SK-N-SH (cell line): ENCODE measurements at regions not wholly inside any gene's neighbourhood (a gene's known extent, or its start where the extent isn't known, plus 50 kb on each side); places are given as distances from the start of the nearest gene placed in this dataset.
A peak's percentile ranks its signal among the peaks of the same experiment; 100 is the strongest.

Experiments used
- CTCF ChIA-PET: fragments of 300-600, 350-600 bp; formaldehyde crosslinking; extraction: SDS; loops from one replicate; lab custom pipeline; 2021; lab: Yijun Ruan, JAX
- POLR2A ChIA-PET: fragments of 350-600 bp; sonication (Branson Sonifier 250); formaldehyde crosslinking; extraction: SDS; loops from one replicate; lab custom pipeline; 2020; ENCODE audit warnings: antibody characterized with exemption, inconsistent platforms; lab: Yijun Ruan, JAX
- DNase-seq: peaks from one replicate; pipeline ENCODE4 v3.0.0; 2012
- H2AFZ ChIP-seq: fragments of 200-600 bp; sonication (generic); 2 replicates; pipeline ENCODE4 v1.8.1; 2016; ENCODE audit warnings: antibody characterized with exemption, mild to moderate bottlenecking, low read depth
- H3F3A ChIP-seq: fragments of 200-600 bp; sonication (generic); replicated peaks from 2 replicates; pipeline ENCODE3; 2016; ENCODE audit warnings: antibody characterized with exemption, mild to moderate bottlenecking; ENCODE audit not compliant: insufficient read depth
- H3K27ac ChIP-seq, 2 experiments: fragments of 200-500 bp in 1 of 2; fragments of 200-600 bp in 1 of 2; sonication (Bioruptor generic) in 1 of 2; sonication (generic), shearing (Covaris generic) in 1 of 2; 2 replicates each; pipeline versions ENCODE4 v1.5.1 to v1.6.1; 2014 to 2016; ENCODE audit warnings: low read depth in 2 of 2, inconsistent platforms in 1 of 2, low read length in 1 of 2, mild to moderate bottlenecking in 1 of 2, mixed read lengths in 1 of 2
- H3K27me3 ChIP-seq: fragments of 200-600 bp; sonication (generic), shearing (Covaris generic); 2 replicates; pipeline ENCODE4 v1.6.1; 2016; ENCODE audit warnings: mixed run types; ENCODE audit not compliant: insufficient read depth
- H3K36me3 ChIP-seq, 2 experiments: fragments of 200-500 bp in 1 of 2; fragments of 200-600 bp in 1 of 2; sonication (Bioruptor generic) in 1 of 2; sonication (generic) in 1 of 2; replicated peaks in 1 of 2; 2 replicates each; pipeline versions ENCODE3 to v1.5.1; 2014 to 2016; ENCODE audit warnings: low read length in 1 of 2, mild to moderate bottlenecking in 1 of 2; ENCODE audit not compliant: insufficient read depth in 2 of 2, control insufficient read depth in 1 of 2
- H3K4me1 ChIP-seq, 2 experiments: fragments of 200-500 bp in 1 of 2; fragments of 200-600 bp in 1 of 2; sonication (Bioruptor generic) in 1 of 2; sonication (generic), shearing (Covaris generic) in 1 of 2; 2 replicates each; pipeline versions ENCODE4 v1.5.1 to v1.6.1; 2014 to 2016; ENCODE audit warnings: low read depth in 1 of 2, low read length in 1 of 2, mixed run types in 1 of 2; ENCODE audit not compliant: insufficient read depth in 2 of 2, control insufficient read depth in 1 of 2
- H3K4me2 ChIP-seq: fragments of 200-600 bp; sonication (generic), shearing (Covaris generic); 2 replicates; pipeline ENCODE4 v1.6.1; 2017; ENCODE audit warnings: mixed run types
- H3K4me3 ChIP-seq, 2 experiments: fragments of 200-500 bp in 1 of 2; fragments of 200-600 bp in 1 of 2; sonication (Bioruptor generic) in 1 of 2; sonication (generic), shearing (Covaris generic) in 1 of 2; 2 replicates each; pipeline versions ENCODE4 v1.5.1 to v1.8.1; 2014 to 2016; ENCODE audit warnings: low read depth in 2 of 2, inconsistent platforms in 1 of 2, low read length in 1 of 2, mild to moderate bottlenecking in 1 of 2, mixed read lengths in 1 of 2, moderate library complexity in 1 of 2
- H3K79me2 ChIP-seq: fragments of 200-600 bp; sonication (generic); 2 replicates; pipeline ENCODE4 v1.8.1; 2017; ENCODE audit warnings: mild to moderate bottlenecking; ENCODE audit not compliant: insufficient read depth
- H3K9ac ChIP-seq: fragments of 200-600 bp; sonication (generic); 2 replicates; pipeline ENCODE4 v1.6.1; 2017; ENCODE audit warnings: mixed run types
- H3K9me2 ChIP-seq: fragments of 200-600 bp; sonication (generic); 2 replicates; pipeline ENCODE4 v1.6.1; 2017; ENCODE audit warnings: mixed run types
- H3K9me3 ChIP-seq: fragments of 200-600 bp; sonication (generic); 2 replicates; pipeline ENCODE4 v1.6.1; 2017; ENCODE audit warnings: mixed run types, mild to moderate bottlenecking, moderate library complexity
- H4K20me1 ChIP-seq: fragments of 200-600 bp; sonication (generic); 2 replicates; pipeline ENCODE4 v1.6.1; 2017; ENCODE audit warnings: mild to moderate bottlenecking, mixed run types; ENCODE audit not compliant: insufficient read depth
- FOSL2 ChIP-seq: IDR thresholded peaks from 2 replicates; pipeline ENCODE4 v1.4.0; 2012; ENCODE audit warnings: low read depth, mild to moderate bottlenecking, moderate library complexity, borderline replicate concordance
- FOXM1 ChIP-seq: IDR thresholded peaks from 2 replicates; pipeline ENCODE4 v1.4.0; 2012; ENCODE audit warnings: low read depth, mild to moderate bottlenecking
- GABPA ChIP-seq: IDR thresholded peaks from 2 replicates; pipeline ENCODE4 v1.4.0; 2012; ENCODE audit warnings: low read depth, mild to moderate bottlenecking
- GATA2 ChIP-seq: sonication (generic); formaldehyde crosslinking; IDR thresholded peaks from 2 replicates; pipeline ENCODE4 v1.5.0; 2020; ENCODE audit warnings: mild to moderate bottlenecking, missing genetic modification reagents
- IRF3 ChIP-seq: fragments of 150-350 bp; IDR thresholded peaks from 2 replicates; pipeline ENCODE4 v1.6.1; 2016; ENCODE audit warnings: mild to moderate bottlenecking, low read depth, low read length
- JUND ChIP-seq: IDR thresholded peaks from 2 replicates; pipeline ENCODE4 v1.4.0; 2012
- MAX ChIP-seq: IDR thresholded peaks from 2 replicates; pipeline ENCODE4 v1.4.0; 2012; ENCODE audit warnings: low read depth
- MEF2A ChIP-seq: IDR thresholded peaks from 2 replicates; pipeline ENCODE4 v1.4.0; 2012; ENCODE audit warnings: low read depth, borderline replicate concordance
- NRF1 ChIP-seq: IDR thresholded peaks from 2 replicates; pipeline ENCODE4 v1.6.1; 2012; ENCODE audit warnings: low read depth, mild to moderate bottlenecking, low read length
- REST ChIP-seq: IDR thresholded peaks from 2 replicates; pipeline ENCODE4 v1.6.1; 2012; ENCODE audit warnings: mild to moderate bottlenecking, low read depth, low read length, moderate library complexity
- RFX5 ChIP-seq: IDR thresholded peaks from 2 replicates; pipeline ENCODE4 v1.6.1; 2012; ENCODE audit warnings: mild to moderate bottlenecking, improper control_type of control experiment, low read length
- RXRA ChIP-seq: IDR thresholded peaks from 2 replicates; pipeline ENCODE4 v1.4.0; 2012; ENCODE audit warnings: low read depth, mild to moderate bottlenecking, borderline replicate concordance
- SIN3A ChIP-seq: IDR thresholded peaks from 2 replicates; pipeline ENCODE4 v1.6.1; 2012; ENCODE audit warnings: low read depth, mild to moderate bottlenecking, low read length, moderate library complexity, borderline replicate concordance
- TCF12 ChIP-seq: IDR thresholded peaks from 2 replicates; pipeline ENCODE4 v1.4.0; 2012
- TEAD4 ChIP-seq: IDR thresholded peaks from 2 replicates; pipeline ENCODE4 v1.4.0; 2012; ENCODE audit warnings: mild to moderate bottlenecking, borderline replicate concordance; ENCODE audit not compliant: insufficient read depth
- YY1 ChIP-seq: IDR thresholded peaks from 2 replicates; pipeline ENCODE4 v1.4.0; 2012; ENCODE audit warnings: low read depth, mild to moderate bottlenecking
- WGBS: methylation state at CpG from one replicate; pipeline ENCODE4 v1.1.6; 2017; ENCODE audit warnings: low lambda C conversion rate; 5-methylcytosine and 5-hydroxymethylcytosine counted together

DNA sequence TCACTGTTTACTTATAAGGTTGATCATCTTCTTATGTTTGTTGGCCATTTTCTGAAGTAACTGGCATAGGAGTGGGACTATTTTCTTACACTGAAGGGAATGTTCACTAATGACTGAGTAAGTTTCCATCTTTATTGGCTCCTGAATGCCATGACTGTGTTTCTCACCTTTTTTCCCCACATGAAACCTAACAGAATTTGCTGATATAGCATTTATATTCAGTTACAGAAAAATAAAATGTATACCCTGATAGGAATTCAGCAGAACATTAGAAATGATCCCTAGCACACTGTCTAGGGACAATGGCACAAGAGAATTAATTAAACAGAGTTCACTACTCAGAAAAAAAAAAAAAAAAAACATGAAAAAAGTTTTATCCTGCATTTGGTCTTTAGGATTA is 1465.1 kb upstream of the C9orf72 start:
- no peak for DNase-seq
- Histone ChIP-seq H3F3A (peaks cover 11% of the 10 kb centered on the region), H3K27me3 (no peaks in the 10 kb centered on the region), H2AFZ (no peak overlapping the region), H3K27ac (no peak overlapping the region), H3K4me3 (no peak overlapping the region), H3K79me2 (peaks cover 56% of the 10 kb centered on the region), H3K9ac (no peak overlapping the region), H3K36me3 (peaks cover 0 to 4% of the 10 kb centered on the region in 2 experiments), H3K9me3 (no peaks in the 10 kb centered on the region), H3K4me1 (peaks cover 4 to 9% of the 10 kb centered on the region in 2 experiments; a peak in 2 of 4 replicates), H4K20me1 (no peaks in the 10 kb centered on the region; the same call in 1 of the 2 replicates), H3K4me2 (no peak overlapping the region), H3K9me2 (no peaks in the 10 kb centered on the region)
- CTCF ChIA-PET, result interaction anchor here (0.7 kb wide), 1 partner anchor 264 kb away, joined by 3 read pairs; no protein-coding TSS in a partner anchor
- POLR2A ChIA-PET, result no interaction called here
- TF ChIP-seq RXRA (no peak), JUND (no peak), GABPA (no peak), MAX (no peak)

DNA sequence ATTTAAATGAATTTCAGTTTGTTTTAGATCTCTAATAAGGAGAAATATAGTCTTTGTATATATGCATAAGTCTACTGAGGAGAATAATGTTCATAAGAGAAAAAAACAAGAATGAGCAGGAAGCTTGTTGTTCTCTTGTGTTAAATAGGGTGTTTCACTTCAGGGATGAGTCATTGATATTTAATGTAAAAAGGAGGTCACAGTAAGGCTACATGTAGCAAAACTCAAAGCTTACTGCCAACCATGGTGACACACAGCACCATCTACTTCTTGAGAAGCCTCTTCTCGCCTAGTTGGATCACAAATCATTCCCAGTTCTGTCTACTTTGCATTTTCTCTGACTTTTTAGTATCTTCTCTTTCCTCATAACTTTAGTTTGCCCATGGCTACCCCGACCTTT is 1466.0 kb upstream of the C9orf72 start:
- H3K27me3 ChIP-seq, result no peaks in the 10 kb centered on the region
- CTCF ChIA-PET, result no interaction called here
- H3K27ac ChIP-seq, result peak overlapping the region; percentile 33 to 53
- no peak overlapping the region for H3K4me3 ChIP-seq
- DNase-seq, result no peak
- peak overlapping the region; percentile 63; the same call in 1 of the 2 replicates for H3K4me2 ChIP-seq
- H3K79me2 ChIP-seq, result peaks cover 62% of the 10 kb centered on the region
- no peaks in the 10 kb centered on the region for H3K9me3 ChIP-seq
- peaks cover 11% of the 10 kb centered on the region for H3F3A ChIP-seq
- TF ChIP-seq JUND (peak; percentile 8; the same call in 1 of the 2 replicates), TEAD4 (no peak), RXRA (peak; percentile 43; the same call in 1 of the 2 replicates)
- TF ChIP-seq, all 33 proteins: peak for 2
- POLR2A ChIA-PET, result no interaction called here
- 71% methylated on average over 2 of the region's 2 CpGs for WGBS
- Histone ChIP-seq H3K4me1 (peaks cover 4 to 9% of the 10 kb centered on the region in 2 experiments; a peak in 2 of 4 replicates), H3K9ac (no peak overlapping the region), H4K20me1 (no peaks in the 10 kb centered on the region; the same call in 1 of the 2 replicates), H2AFZ (no peak overlapping the region), H3K9me2 (no peaks in the 10 kb centered on the region), H3K36me3 (no peaks in the 10 kb centered on the region)

DNA sequence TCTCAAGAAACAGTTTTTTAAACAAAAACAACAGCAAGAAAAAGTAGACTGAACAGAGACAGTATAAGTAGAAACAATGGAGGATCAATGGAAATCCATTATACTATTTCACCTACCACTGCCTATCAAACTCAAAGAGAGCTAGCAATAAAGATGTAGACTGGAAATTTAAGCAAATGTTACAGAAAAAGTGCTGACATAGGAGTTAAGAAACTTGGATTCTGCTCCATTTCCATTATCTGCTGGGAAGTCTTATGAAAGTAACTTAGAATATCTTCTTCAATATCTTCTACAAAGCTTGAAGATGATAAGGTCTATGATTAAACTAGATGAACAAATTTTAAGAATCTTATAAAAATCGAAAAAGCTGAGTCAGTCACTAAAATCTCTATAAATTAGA is 1469.8 kb upstream of the C9orf72 start:
- ChIA-PET POLR2A (no interaction called here), CTCF (no interaction called here)
- no peak overlapping the region for H3K4me3 ChIP-seq
- no peaks in the 10 kb centered on the region for H3K9me3 ChIP-seq
- peaks cover 78% of the 10 kb centered on the region for H3K79me2 ChIP-seq
- TF ChIP-seq REST (no peak), GABPA (no peak), IRF3 (no peak), FOXM1 (no peak), SIN3A (no peak), FOSL2 (no peak), GATA2 (CRISPR knock-in tag) (no peak), TEAD4 (no peak), NRF1 (no peak), TCF12 (no peak), YY1 (no peak), MEF2A (no peak), RXRA (no peak), MAX (no peak), RFX5 (no peak)
- H3K36me3 ChIP-seq, result no peaks in the 10 kb centered on the region
- 83% methylated on average over 1 of the region's 1 CpG for WGBS
- no peak overlapping the region for H3K9ac ChIP-seq
- no peak overlapping the region for H3K4me2 ChIP-seq
- no peaks in the 10 kb centered on the region for H3F3A ChIP-seq
- DNase-seq, result no peak
- H3K27me3 ChIP-seq, result no peaks in the 10 kb centered on the region
- H4K20me1 ChIP-seq, result no peaks in the 10 kb centered on the region; the same call in 1 of the 2 replicates
- H3K27ac ChIP-seq, result no peak overlapping the region
- no peak overlapping the region for H2AFZ ChIP-seq
- no peaks in the 10 kb centered on the region for H3K9me2 ChIP-seq
- peaks cover 4 to 9% of the 10 kb centered on the region in 2 experiments; a peak in 2 of 4 replicates for H3K4me1 ChIP-seq
